ENCODE measurements at regions not wholly inside any gene's neighbourhood (a gene's known extent, or its start where the extent isn't known, plus 50 kb on each side); places are given as distances from the start of the nearest gene placed in this dataset.

GRCh38 chr5:141734501-141735229 lies 52.6 kb upstream of the ARAP3 start:
- TF ChIP-seq CTCF (IDR thresholded peaks at IDR 0.05): no peak
- TF ChIP-seq EZH2 (IDR thresholded peaks at IDR 0.05; ENCODE audit: borderline replicate concordance, insufficient read depth, low read depth, low read length, poor library complexity, severe bottlenecking): no peak

All from B cell (primary cell).